NT2/D1 (cell line): ENCODE measurements at regions not wholly inside any gene's neighbourhood (a gene's known extent, or its start where the extent isn't known, plus 50 kb on each side); places are given as distances from the start of the nearest gene placed in this dataset.

Experiments used
- DNase-seq: peaks from one replicate; pipeline ENCODE4 v3.0.0-alpha.2; 2011; ENCODE audit warnings: low read depth, low spot score
- H3K27me3 ChIP-seq: 2 replicates; pipeline ENCODE4 v1.6.0; 2011; ENCODE audit warnings: mild to moderate bottlenecking; ENCODE audit not compliant: insufficient read length, insufficient read depth
- H3K36me3 ChIP-seq: 2 replicates; pipeline ENCODE4 v1.6.1; 2011; ENCODE audit warnings: mild to moderate bottlenecking, low read length, mixed read lengths; ENCODE audit not compliant: insufficient read depth, insufficient read length
- H3K4me1 ChIP-seq: 2 replicates; pipeline ENCODE4 v1.5.1; 2011; ENCODE audit not compliant: insufficient read depth, insufficient read length
- H3K4me3 ChIP-seq: 2 replicates; pipeline ENCODE4 v1.5.1; 2011; ENCODE audit warnings: low read depth; ENCODE audit not compliant: insufficient read length
- H3K9ac ChIP-seq: 2 replicates; pipeline ENCODE4 v1.6.0; 2011; ENCODE audit warnings: low read depth; ENCODE audit not compliant: insufficient read length
- H3K9me3 ChIP-seq: 2 replicates; pipeline ENCODE4 v1.5.1; 2011; ENCODE audit warnings: mild to moderate bottlenecking, low read length; ENCODE audit not compliant: insufficient read depth
- SUZ12 ChIP-seq: IDR thresholded peaks from 2 replicates; pipeline ENCODE4 v1.6.1; 2011; ENCODE audit not compliant: insufficient read length, insufficient read depth; ENCODE audit errors: extremely low read depth
- YY1 ChIP-seq: IDR thresholded peaks from 2 replicates; pipeline ENCODE4 v1.6.1; 2011; ENCODE audit not compliant: insufficient read length, insufficient read depth
- ZNF274 ChIP-seq: IDR thresholded peaks from 2 replicates; pipeline ENCODE4 v1.6.1; 2011; ENCODE audit warnings: mild to moderate bottlenecking, low read depth, low read length

DNA sequence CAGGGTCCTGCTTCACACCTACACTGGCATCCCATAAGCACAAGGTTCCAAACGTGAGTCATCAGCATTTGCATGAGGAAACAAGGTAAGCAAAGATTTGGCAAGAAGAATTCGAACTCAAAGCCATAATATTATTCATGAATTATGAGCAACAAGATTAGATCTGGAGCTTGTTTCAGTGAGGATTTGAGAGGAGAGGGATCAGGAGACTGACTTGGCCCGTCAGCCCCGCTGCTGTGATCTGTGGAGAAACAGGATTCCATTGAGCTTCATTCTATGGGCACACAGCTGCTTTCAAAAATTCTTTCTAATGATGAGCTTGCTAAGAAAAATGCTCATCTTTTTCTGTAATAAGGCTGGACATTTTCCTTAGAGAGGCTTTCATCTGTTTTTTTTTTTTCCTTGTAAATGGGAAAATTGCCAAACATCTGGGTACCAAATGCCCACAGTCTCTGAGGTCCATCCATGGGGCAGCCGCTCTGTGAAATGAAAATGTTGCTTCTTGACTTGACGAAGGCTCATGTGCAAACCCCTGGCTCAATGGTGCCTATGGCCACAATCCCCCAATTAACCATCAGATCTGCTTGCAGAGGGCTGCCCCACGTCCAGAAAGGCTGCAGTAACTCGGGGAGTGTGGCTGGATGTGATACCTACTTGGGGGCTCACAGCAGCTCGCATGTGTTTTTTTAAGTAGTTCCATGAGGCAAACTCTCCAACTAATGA lies 179.3 kb downstream of the TMEM18 start:
- no peak overlapping the region for H3K4me3 ChIP-seq
- no peaks in the 10 kb centered on the region for H3K27me3 ChIP-seq
- no peaks in the 10 kb centered on the region for H3K4me1 ChIP-seq
- H3K36me3 ChIP-seq: no peaks in the 10 kb centered on the region
- H3K9ac ChIP-seq: no peak overlapping the region
- DNase-seq: no peak
- TF ChIP-seq ZNF274: no peak
- no peak for TF ChIP-seq YY1
- TF ChIP-seq SUZ12: no peak
- H3K9me3 ChIP-seq: no peaks in the 10 kb centered on the region

GRCh38 chr2:496729-497128 lies 180.5 kb downstream of the TMEM18 start:
- no peaks in the 10 kb centered on the region for H3K4me1 ChIP-seq
- no peak overlapping the region for H3K9ac ChIP-seq
- no peak for DNase-seq
- no peaks in the 10 kb centered on the region for H3K9me3 ChIP-seq
- TF ChIP-seq SUZ12 (no peak), ZNF274 (no peak), YY1 (no peak)
- no peak overlapping the region for H3K4me3 ChIP-seq
- H3K36me3 ChIP-seq: no peaks in the 10 kb centered on the region
- no peaks in the 10 kb centered on the region for H3K27me3 ChIP-seq

DNA sequence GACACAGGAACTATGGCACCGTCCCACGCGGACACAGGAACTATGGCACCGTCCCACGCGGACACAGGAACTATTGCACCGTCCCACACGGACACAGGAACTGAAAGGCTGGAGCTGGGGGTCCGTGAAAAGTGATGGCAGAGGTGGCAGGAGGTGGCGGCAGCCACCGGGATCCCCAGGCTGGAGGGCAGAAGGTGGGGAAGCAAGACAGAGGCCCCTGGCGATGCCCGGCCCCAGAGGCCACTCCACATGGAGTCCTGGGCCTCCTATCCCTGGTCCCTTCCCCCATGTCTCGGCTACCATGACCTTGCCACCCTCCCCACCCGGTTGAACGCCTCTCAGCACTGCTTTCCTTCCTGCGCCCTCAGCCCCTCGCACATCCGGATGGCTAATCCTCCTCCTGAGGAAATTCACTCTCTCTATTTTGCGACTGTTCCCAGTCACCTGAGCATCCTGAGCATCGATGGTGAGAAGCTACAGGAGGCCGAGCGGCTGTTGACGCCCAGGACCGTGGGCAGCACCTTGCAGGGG lies 181.4 kb downstream of the TMEM18 start:
- DNase-seq: no peak
- Histone ChIP-seq H3K36me3 (no peaks in the 10 kb centered on the region), H3K4me1 (no peaks in the 10 kb centered on the region), H3K9me3 (no peaks in the 10 kb centered on the region), H3K9ac (no peak overlapping the region), H3K4me3 (no peak overlapping the region), H3K27me3 (no peaks in the 10 kb centered on the region)
- TF ChIP-seq ZNF274 (no peak), SUZ12 (no peak), YY1 (no peak)

GRCh38 chr2:494853-495252 lies 182.4 kb downstream of the TMEM18 start:
- no peak overlapping the region for H3K9ac ChIP-seq
- no peaks in the 10 kb centered on the region for H3K4me1 ChIP-seq
- no peak overlapping the region for H3K4me3 ChIP-seq
- no peak for DNase-seq
- H3K36me3 ChIP-seq: no peaks in the 10 kb centered on the region
- H3K9me3 ChIP-seq: no peaks in the 10 kb centered on the region
- no peak for TF ChIP-seq ZNF274
- no peak for TF ChIP-seq SUZ12
- no peak for TF ChIP-seq YY1
- H3K27me3 ChIP-seq: no peaks in the 10 kb centered on the region

- Histone ChIP-seq H3K9ac (no peak overlapping the region), H3K27me3 (no peaks in the 10 kb centered on the region)
- TF ChIP-seq SUZ12 (no peak), ZNF274 (no peak), YY1 (no peak)
Measured at GRCh38 chr2:493228-493627, 184.0 kb downstream of the TMEM18 start.

GRCh38 chr2:492178-492577 lies 185.0 kb downstream of the TMEM18 start:
- H3K4me3 ChIP-seq: no peak overlapping the region
- H3K4me1 ChIP-seq: no peaks in the 10 kb centered on the region
- H3K36me3 ChIP-seq: no peaks in the 10 kb centered on the region
- H3K27me3 ChIP-seq: no peaks in the 10 kb centered on the region
- TF ChIP-seq SUZ12 (no peak), ZNF274 (no peak), YY1 (no peak)
- no peak for DNase-seq
- no peak overlapping the region for H3K9ac ChIP-seq
- no peaks in the 10 kb centered on the region for H3K9me3 ChIP-seq

More at GRCh38 chr2:493228-493627, 184.0 kb downstream of the TMEM18 start:
- Histone ChIP-seq H3K4me3 (no peak overlapping the region), H3K4me1 (no peaks in the 10 kb centered on the region), H3K9me3 (no peaks in the 10 kb centered on the region), H3K36me3 (no peaks in the 10 kb centered on the region)
- no peak for DNase-seq

DNA sequence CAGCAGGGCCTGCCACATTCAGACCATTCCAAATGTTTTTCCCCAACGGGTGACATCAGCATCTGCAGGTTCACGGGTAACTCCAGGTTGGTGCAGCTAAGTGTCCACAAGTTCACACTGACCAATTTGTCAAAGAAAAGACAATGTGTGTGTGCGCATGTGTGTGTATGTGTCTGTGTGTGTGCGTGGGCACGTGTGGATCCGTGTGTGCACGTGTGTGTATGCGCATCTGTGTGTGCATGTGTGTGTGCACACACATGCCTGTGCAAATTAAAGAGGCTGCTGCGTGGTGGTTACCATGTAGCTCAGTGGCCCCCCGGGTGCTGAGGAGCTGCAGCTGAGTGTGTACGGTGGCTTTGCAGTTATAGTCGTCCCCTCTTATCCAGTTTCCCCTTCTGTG lies 187.4 kb downstream of the TMEM18 start:
- Histone ChIP-seq H3K27me3 (no peaks in the 10 kb centered on the region), H3K9me3 (no peaks in the 10 kb centered on the region), H3K36me3 (no peaks in the 10 kb centered on the region), H3K4me1 (no peaks in the 10 kb centered on the region), H3K9ac (no peak overlapping the region), H3K4me3 (no peak overlapping the region)
- TF ChIP-seq YY1 (no peak), ZNF274 (no peak), SUZ12 (no peak)
- no peak for DNase-seq
